MCF 10A (cell line): ENCODE measurements at regions not wholly inside any gene's neighbourhood (a gene's known extent, or its start where the extent isn't known, plus 50 kb on each side); places are given as distances from the start of the nearest gene placed in this dataset.
"Not testable (repeated sequence)": the region's sequence is repeated elsewhere in the genome, so short reads cannot be mapped to it uniquely, and the experiment has no call there.

ENCODE experiments used
- BruUV-seq: library from RNA; stranded (reverse); fragments of 400-500 nt; replicated peaks from 2 replicates; lab custom pipeline; 2021; lab: Mats Ljungman, UMichigan
- CTCF ChIA-PET: fragments of 300-600 bp; sonication (Branson Sonifier 250); formaldehyde crosslinking; extraction: SDS; loops from one replicate; lab custom pipeline; 2021; ENCODE audit warnings: antibody characterized with exemption, inconsistent platforms; lab: Yijun Ruan, JAX
- POLR2A ChIA-PET: fragments of 300-600, 350-650 bp; sonication (Branson Sonifier 250); formaldehyde crosslinking; extraction: SDS; loops from one replicate; lab custom pipeline; 2020; ENCODE audit warnings: antibody characterized with exemption, inconsistent platforms; lab: Yijun Ruan, JAX
- DNase-seq: peaks from one replicate; pipeline ENCODE4 v3.0.0-alpha.2; 2018; ENCODE audit not compliant: unreplicated experiment
- H3K27ac Mint-ChIP-seq: one replicate; pipeline ENCODE4 v1.8.0; 2022; ENCODE audit warnings: mild to moderate bottlenecking, low read depth, mixed read lengths; ENCODE audit not compliant: unreplicated experiment
- H3K27me3 Mint-ChIP-seq: one replicate; pipeline ENCODE4 v1.8.0; 2022; ENCODE audit warnings: mixed read lengths; ENCODE audit not compliant: insufficient read depth, unreplicated experiment
- H3K36me3 Mint-ChIP-seq: one replicate; pipeline ENCODE4 v1.8.0; 2022; ENCODE audit warnings: mild to moderate bottlenecking, moderate library complexity, mixed read lengths; ENCODE audit not compliant: insufficient read depth, unreplicated experiment
- H3K4me1 Mint-ChIP-seq: one replicate; pipeline ENCODE4 v1.8.0; 2022; ENCODE audit warnings: mixed read lengths; ENCODE audit not compliant: insufficient read depth, unreplicated experiment
- H3K4me3 Mint-ChIP-seq: one replicate; pipeline ENCODE4 v1.8.0; 2022; ENCODE audit warnings: mild to moderate bottlenecking, moderate library complexity, mixed read lengths; ENCODE audit not compliant: unreplicated experiment
- H3K9me3 Mint-ChIP-seq: one replicate; pipeline ENCODE4 v1.8.0; 2022; ENCODE audit warnings: mixed read lengths; ENCODE audit not compliant: unreplicated experiment
- intact Hi-C: fragments of 100-400 bp; cut with micrococcal nuclease; formaldehyde crosslinking; loops from 2 replicates; pipeline ENCODE4 v1.14.1; 2022
- TF ChIP-seq, protein P1 (sequence below): fragments of 200-600 bp; IDR thresholded peaks from one replicate; pipeline ENCODE4 v1.8.0; 2022; ENCODE audit warnings: antibody characterized with exemption, mild to moderate bottlenecking; ENCODE audit not compliant: unreplicated experiment

GRCh38 chr5:74442466-74442865 is 198.1 kb downstream of the ENC1 start:
- no TSS peak for BruUV-seq
- intact Hi-C loops = no loop called here
- no peaks in the 10 kb centered on the region for H3K27me3 Mint-ChIP-seq
- DNase-seq = no peak
- H3K4me3 Mint-ChIP-seq = no peak overlapping the region
- POLR2A ChIA-PET = no interaction called here
- H3K36me3 Mint-ChIP-seq = no peaks in the 10 kb centered on the region
- TF ChIP-seq, protein P1, sequence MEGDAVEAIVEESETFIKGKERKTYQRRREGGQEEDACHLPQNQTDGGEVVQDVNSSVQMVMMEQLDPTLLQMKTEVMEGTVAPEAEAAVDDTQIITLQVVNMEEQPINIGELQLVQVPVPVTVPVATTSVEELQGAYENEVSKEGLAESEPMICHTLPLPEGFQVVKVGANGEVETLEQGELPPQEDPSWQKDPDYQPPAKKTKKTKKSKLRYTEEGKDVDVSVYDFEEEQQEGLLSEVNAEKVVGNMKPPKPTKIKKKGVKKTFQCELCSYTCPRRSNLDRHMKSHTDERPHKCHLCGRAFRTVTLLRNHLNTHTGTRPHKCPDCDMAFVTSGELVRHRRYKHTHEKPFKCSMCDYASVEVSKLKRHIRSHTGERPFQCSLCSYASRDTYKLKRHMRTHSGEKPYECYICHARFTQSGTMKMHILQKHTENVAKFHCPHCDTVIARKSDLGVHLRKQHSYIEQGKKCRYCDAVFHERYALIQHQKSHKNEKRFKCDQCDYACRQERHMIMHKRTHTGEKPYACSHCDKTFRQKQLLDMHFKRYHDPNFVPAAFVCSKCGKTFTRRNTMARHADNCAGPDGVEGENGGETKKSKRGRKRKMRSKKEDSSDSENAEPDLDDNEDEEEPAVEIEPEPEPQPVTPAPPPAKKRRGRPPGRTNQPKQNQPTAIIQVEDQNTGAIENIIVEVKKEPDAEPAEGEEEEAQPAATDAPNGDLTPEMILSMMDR = no peak
- H3K27ac Mint-ChIP-seq = no peak overlapping the region
- H3K9me3 Mint-ChIP-seq = no peaks in the 10 kb centered on the region
- CTCF ChIA-PET = interaction anchor here (0.6 kb wide), 2 partner anchors 65 to 217 kb away, joined by 3 to 4 read pairs; no protein-coding TSS in a partner anchor
- no peaks in the 10 kb centered on the region for H3K4me1 Mint-ChIP-seq

DNA sequence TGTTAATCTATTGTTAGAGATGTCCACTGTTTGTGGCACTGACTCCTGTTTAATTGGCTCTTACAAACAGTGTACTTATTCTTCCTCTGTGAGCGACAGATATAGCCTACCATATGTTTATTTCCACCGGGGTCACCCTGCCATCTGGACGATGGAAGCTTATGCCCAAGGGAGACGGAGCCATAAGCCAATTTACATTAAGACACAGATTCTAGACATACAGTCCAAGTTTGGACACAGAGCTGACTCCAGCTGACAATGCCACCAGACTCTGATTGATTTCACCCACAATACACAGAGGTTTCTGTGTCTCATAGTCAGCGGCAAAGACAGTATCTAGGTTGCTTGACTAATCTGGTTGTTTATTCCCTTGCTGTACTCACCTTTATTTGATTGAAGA is 198.9 kb downstream of the ENC1 start:
- Mint-ChIP-seq H3K4me1 (no peaks in the 10 kb centered on the region), H3K27me3 (no peaks in the 10 kb centered on the region), H3K27ac (no peak overlapping the region), H3K4me3 (no peak overlapping the region), H3K36me3 (no peaks in the 10 kb centered on the region), H3K9me3 (no peaks in the 10 kb centered on the region)
- TF ChIP-seq, protein P1 = no peak
- DNase-seq = no peak
- CTCF ChIA-PET = no interaction called here
- POLR2A ChIA-PET = no interaction called here
- BruUV-seq = no TSS peak
- intact Hi-C loops = no loop called here

DNA sequence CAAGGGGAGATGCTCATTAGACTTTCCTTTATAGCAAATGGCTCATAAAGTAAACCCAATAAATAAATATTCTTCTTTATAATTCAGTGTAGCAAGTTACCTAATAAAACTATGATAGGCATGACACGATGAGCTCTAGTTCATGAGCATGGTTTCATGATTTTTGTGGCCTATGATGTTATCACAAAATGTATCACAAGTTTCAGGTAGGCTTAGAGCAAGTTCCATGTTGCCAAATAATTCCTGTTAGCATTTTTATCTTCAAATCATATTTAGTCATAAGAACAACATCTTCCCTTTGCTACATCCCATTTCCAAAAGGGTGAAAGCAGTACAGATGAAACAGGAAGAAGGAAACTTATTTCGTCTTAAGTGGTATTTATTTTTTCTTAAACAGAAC is 200.2 kb downstream of the ENC1 start:
- Mint-ChIP-seq H3K4me1 (no peaks in the 10 kb centered on the region), H3K27me3 (no peaks in the 10 kb centered on the region), H3K9me3 (no peaks in the 10 kb centered on the region), H3K4me3 (no peak overlapping the region), H3K27ac (no peak overlapping the region), H3K36me3 (no peaks in the 10 kb centered on the region)
- DNase-seq = no peak
- POLR2A ChIA-PET = no interaction called here
- TF ChIP-seq, protein P1 = no peak
- CTCF ChIA-PET = no interaction called here
- no TSS peak for BruUV-seq
- intact Hi-C loops = no loop called here

GRCh38 chr5:74437870-74438269 is 202.7 kb downstream of the ENC1 start:
- H3K9me3 Mint-ChIP-seq, H3K4me1 Mint-ChIP-seq, CTCF ChIA-PET, BruUV-seq, H3K27ac Mint-ChIP-seq, intact Hi-C loops, POLR2A ChIA-PET, H3K4me3 Mint-ChIP-seq, DNase-seq, H3K27me3 Mint-ChIP-seq, H3K36me3 Mint-ChIP-seq: not testable (repeated sequence)
